OCI-LY1 (cell line): ENCODE measurements at regions not wholly inside any gene's neighbourhood (a gene's known extent, or its start where the extent isn't known, plus 50 kb on each side); places are given as distances from the start of the nearest gene placed in this dataset.

Source experiments
- H2AFZ ChIP-seq: fragments of 200-600 bp; sonication (generic), shearing (Covaris generic); 2 replicates; pipeline ENCODE4 v1.6.0; 2014; ENCODE audit warnings: antibody characterized with exemption, mild to moderate bottlenecking, low read length
- H3F3A ChIP-seq: fragments of 200-600 bp; sonication (generic), shearing (Covaris generic); 2 replicates; pipeline ENCODE4 v1.6.0; 2014; ENCODE audit warnings: mild to moderate bottlenecking, antibody characterized with exemption, low read length, moderate library complexity; ENCODE audit not compliant: insufficient read depth
- H3K27ac ChIP-seq: fragments of 200-600 bp; sonication (generic); 2 replicates; pipeline ENCODE4 v1.5.1; 2014; ENCODE audit warnings: low read length, mixed run types, mild to moderate bottlenecking, low read depth; ENCODE audit not compliant: poor library complexity, severe bottlenecking
- H3K27me3 ChIP-seq: fragments of 200-600 bp; sonication (generic); 2 replicates; pipeline ENCODE4 v1.6.0; 2014; ENCODE audit warnings: antibody characterized with exemption, mild to moderate bottlenecking, low read length, moderate library complexity; ENCODE audit not compliant: insufficient read depth
- H3K36me3 ChIP-seq: fragments of 200-600 bp; sonication (generic); 2 replicates; pipeline ENCODE4 v1.6.1; 2014; ENCODE audit warnings: mild to moderate bottlenecking, antibody characterized with exemption, low read length, moderate library complexity, mixed read lengths; ENCODE audit not compliant: insufficient read depth
- H3K4me1 ChIP-seq: fragments of 200-600 bp; sonication (generic); 2 replicates; pipeline ENCODE4 v1.5.1; 2014; ENCODE audit warnings: mild to moderate bottlenecking, low read length, moderate library complexity; ENCODE audit not compliant: insufficient read depth, severe bottlenecking
- H3K4me2 ChIP-seq: fragments of 200-600 bp; sonication (generic), shearing (Covaris generic); 2 replicates; pipeline ENCODE4 v1.6.1; 2014; ENCODE audit warnings: low read length
- H3K4me3 ChIP-seq: fragments of 200-600 bp; sonication (generic); 2 replicates; pipeline ENCODE4 v1.5.1; 2014; ENCODE audit warnings: low read length, low read depth, mild to moderate bottlenecking, mixed read lengths; ENCODE audit not compliant: poor library complexity, severe bottlenecking
- H3K79me2 ChIP-seq: fragments of 200-600 bp; shearing (Covaris generic); 2 replicates; pipeline ENCODE4 v1.6.1; 2016; ENCODE audit warnings: mixed run types, low read length, mixed read lengths; ENCODE audit not compliant: insufficient read depth
- H3K9ac ChIP-seq: fragments of 200-600 bp; sonication (generic), shearing (Covaris generic); 2 replicates; pipeline ENCODE4 v1.6.1; 2014; ENCODE audit warnings: mild to moderate bottlenecking, low read length, mixed read lengths
- H3K9me2 ChIP-seq: fragments of 200-600 bp; sonication (generic), shearing (Covaris generic); 2 replicates; pipeline ENCODE4 v1.6.1; 2014; ENCODE audit warnings: low read depth, mild to moderate bottlenecking, low read length, mixed read lengths
- H3K9me3 ChIP-seq: fragments of 200-600 bp; shearing (Covaris generic); 2 replicates; pipeline ENCODE4 v1.6.1; 2014; ENCODE audit warnings: low read length, mixed read lengths
- H4K20me1 ChIP-seq: fragments of 200-600 bp; sonication (generic), shearing (Covaris generic); 2 replicates; pipeline ENCODE4 v1.6.0; 2016; ENCODE audit warnings: mild to moderate bottlenecking, low read length; ENCODE audit not compliant: insufficient read depth
- CTCF ChIP-seq: fragments of 200-600 bp; sonication (generic), shearing (Covaris generic); IDR thresholded peaks from 2 replicates; pipeline ENCODE4 v1.5.1; 2017; ENCODE audit warnings: mild to moderate bottlenecking, antibody characterized with exemption, low read length, moderate library complexity, mixed read lengths
- EZH2 ChIP-seq: fragments of 200-600 bp; sonication (generic), shearing (Covaris generic); IDR thresholded peaks from 2 replicates; pipeline ENCODE4 v1.8.0; 2017; ENCODE audit warnings: borderline replicate concordance, mixed run types, mild to moderate bottlenecking, antibody characterized with exemption, low read length, moderate library complexity, mixed read lengths

- TF ChIP-seq CTCF (no peak), EZH2 (no peak)
- Histone ChIP-seq H4K20me1 (no peaks in the 10 kb centered on the region), H3K9me3 (no peaks in the 10 kb centered on the region), H3K4me1 (no peaks in the 10 kb centered on the region), H3K27ac (no peak overlapping the region), H3K9me2 (no peaks in the 10 kb centered on the region), H3K9ac (no peak overlapping the region), H3K27me3 (no peaks in the 10 kb centered on the region), H3K4me2 (no peak overlapping the region), H3K4me3 (no peak overlapping the region), H3F3A (no peaks in the 10 kb centered on the region), H3K79me2 (no peaks in the 10 kb centered on the region), H2AFZ (no peak overlapping the region), H3K36me3 (no peaks in the 10 kb centered on the region)
Measured at GRCh38 chr3:117253636-117254035, 544.1 kb downstream of the TUSC7 start.

GRCh38 chr3:117254985-117255384, 545.4 kb downstream of the TUSC7 start:
- H3K4me2 ChIP-seq: no peak overlapping the region
- no peaks in the 10 kb centered on the region for H3K27me3 ChIP-seq
- no peak overlapping the region for H2AFZ ChIP-seq
- H3K4me1 ChIP-seq: no peaks in the 10 kb centered on the region
- no peaks in the 10 kb centered on the region for H4K20me1 ChIP-seq
- no peaks in the 10 kb centered on the region for H3K9me2 ChIP-seq
- no peaks in the 10 kb centered on the region for H3F3A ChIP-seq
- H3K4me3 ChIP-seq: no peak overlapping the region
- no peak overlapping the region for H3K9ac ChIP-seq
- no peaks in the 10 kb centered on the region for H3K79me2 ChIP-seq
- no peak overlapping the region for H3K27ac ChIP-seq
- no peak for TF ChIP-seq CTCF
- TF ChIP-seq EZH2: no peak
- no peaks in the 10 kb centered on the region for H3K36me3 ChIP-seq
- H3K9me3 ChIP-seq: no peaks in the 10 kb centered on the region

- Histone ChIP-seq H3K79me2 (no peaks in the 10 kb centered on the region), H3K4me1 (no peaks in the 10 kb centered on the region), H3K9me3 (no peaks in the 10 kb centered on the region), H3K9ac (no peak overlapping the region), H3K27me3 (no peaks in the 10 kb centered on the region), H3F3A (no peaks in the 10 kb centered on the region), H3K4me3 (no peak overlapping the region), H3K36me3 (no peaks in the 10 kb centered on the region), H3K4me2 (no peak overlapping the region), H3K27ac (no peak overlapping the region), H4K20me1 (no peaks in the 10 kb centered on the region), H2AFZ (no peak overlapping the region), H3K9me2 (no peaks in the 10 kb centered on the region)
- TF ChIP-seq CTCF (no peak), EZH2 (no peak)
Measured at GRCh38 chr3:117255736-117256135, 546.2 kb downstream of the TUSC7 start.
